ENCODE measurements at regions not wholly inside any gene's neighbourhood (a gene's known extent, or its start where the extent isn't known, plus 50 kb on each side); places are given as distances from the start of the nearest gene placed in this dataset.

GRCh38 chr5:164027738-164028137 is 522.3 kb downstream of the MAT2B start:
- no peak for DNase-seq (ENCODE audit: low read depth)

- DNase-seq (ENCODE audit: low read depth) = no peak
These were observed 532.8 kb downstream of the MAT2B start for GRCh38 chr5:164038128-164038783.

GRCh38 chr5:164041105-164041504 is 535.7 kb downstream of the MAT2B start:
- no peak for DNase-seq (ENCODE audit: low read depth)

- DNase-seq (ENCODE audit: low read depth) = no peak
These were observed 543.0 kb downstream of the MAT2B start for GRCh38 chr5:164048359-164048926.

- no peak for DNase-seq (ENCODE audit: low read depth)
These were observed 546.3 kb downstream of the MAT2B start for GRCh38 chr5:164051745-164052144.

DNA sequence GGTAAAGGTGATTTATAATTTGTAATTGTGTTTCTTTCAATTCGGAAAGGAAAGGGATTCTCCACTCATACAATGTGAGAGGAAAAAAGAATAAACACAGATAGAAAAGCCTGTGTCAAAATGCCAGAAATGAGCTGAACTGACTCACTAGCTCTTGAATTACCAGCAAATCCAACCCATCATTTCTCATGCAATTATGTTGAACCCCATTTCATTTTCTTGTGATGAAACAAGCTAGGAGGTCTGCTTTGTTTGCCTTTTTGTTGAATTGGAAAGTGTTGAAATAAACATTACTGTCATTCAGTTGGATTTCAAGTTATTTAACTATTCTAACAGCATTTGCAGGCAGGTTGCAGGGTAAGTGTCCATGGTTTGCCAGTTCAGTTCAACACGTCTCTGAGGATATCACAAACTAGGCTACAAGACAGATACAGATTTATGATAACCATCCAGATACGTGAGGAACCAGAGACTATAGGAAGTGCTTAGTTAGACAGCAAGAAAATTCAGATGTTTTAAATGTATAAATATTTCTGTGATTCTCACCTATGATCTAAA is 547.2 kb downstream of the MAT2B start:
- no peak for DNase-seq (ENCODE audit: low read depth)

DNA sequence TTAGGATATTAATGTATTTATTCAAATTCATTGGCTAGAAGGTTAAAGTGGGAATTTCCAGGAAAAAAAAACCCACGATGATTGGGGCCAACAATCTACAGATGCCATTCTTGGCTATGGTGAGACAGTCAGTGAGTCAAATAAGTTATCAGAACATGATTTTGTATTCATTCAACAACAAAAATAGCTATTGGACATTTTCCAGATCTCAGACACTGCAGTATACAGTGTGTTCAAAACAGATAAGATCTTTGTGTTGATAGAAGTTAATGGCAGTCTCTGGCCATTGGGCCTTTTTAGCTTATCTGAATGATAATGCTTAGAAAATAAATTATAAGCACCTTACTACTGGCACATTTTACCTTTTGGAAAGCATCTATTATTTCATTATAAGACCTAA is 547.7 kb downstream of the MAT2B start:
- DNase-seq (ENCODE audit: low read depth) = no peak

- no peak for DNase-seq (ENCODE audit: low read depth)
These were observed 549.0 kb downstream of the MAT2B start for GRCh38 chr5:164054461-164054860.

DNA sequence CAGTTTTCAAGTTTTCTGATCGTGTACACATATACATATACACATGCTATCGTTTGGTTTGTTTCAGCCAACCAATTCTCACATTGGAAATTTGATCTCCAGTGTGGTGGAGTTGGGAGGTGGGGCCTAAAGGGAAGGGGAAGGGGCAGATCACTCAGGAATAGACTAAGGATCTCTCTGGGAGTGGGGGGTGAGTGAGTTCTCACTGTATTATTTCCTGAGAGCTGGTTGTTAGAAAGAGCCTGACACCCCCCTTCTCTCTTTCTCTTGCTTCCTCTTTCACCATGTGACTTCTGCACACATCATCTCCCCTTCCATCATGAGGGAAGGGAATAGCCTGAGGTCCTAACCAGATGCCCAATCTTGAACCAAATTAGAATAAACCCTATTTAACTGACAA is 551.7 kb downstream of the MAT2B start:
- DNase-seq (ENCODE audit: low read depth) = no peak

DNA sequence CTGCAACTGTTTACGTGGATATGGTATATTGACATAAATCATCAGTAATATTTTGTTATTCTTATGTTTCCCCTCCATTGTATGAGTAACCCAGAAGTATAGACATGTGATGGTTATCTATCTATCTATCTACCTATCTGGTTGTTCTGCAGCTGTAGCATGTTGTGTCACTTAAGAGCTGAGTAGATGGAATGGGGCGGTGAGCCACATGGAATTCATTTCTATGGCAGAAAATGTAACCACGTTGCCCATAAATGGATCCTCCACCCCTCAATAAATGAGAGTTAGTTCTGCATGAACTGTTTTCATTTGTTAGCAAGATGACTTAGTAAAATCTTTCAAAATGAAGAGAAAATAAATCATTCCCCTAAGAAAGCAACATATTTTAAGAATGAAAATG is 553.2 kb downstream of the MAT2B start:
- no peak for DNase-seq (ENCODE audit: low read depth)

DNA sequence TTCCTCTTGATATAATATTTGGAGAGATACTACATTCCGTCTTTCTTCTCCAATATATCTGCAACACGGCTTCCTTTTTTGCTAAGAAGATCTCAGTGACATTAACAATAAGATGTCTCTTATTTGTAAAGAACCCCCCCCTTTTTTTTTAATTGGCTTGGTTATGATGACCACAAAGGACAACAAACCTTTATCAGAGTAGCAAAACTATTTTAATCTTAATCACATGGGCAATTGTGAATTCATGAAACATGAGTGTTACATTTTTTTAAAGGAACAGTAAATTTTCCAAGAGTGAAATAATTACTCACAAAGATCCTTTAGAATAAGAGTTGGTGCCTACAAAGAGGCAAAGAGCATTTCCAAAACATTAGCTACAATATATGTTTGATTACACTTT is 554.1 kb downstream of the MAT2B start:
- DNase-seq (ENCODE audit: low read depth) = no peak

DNA sequence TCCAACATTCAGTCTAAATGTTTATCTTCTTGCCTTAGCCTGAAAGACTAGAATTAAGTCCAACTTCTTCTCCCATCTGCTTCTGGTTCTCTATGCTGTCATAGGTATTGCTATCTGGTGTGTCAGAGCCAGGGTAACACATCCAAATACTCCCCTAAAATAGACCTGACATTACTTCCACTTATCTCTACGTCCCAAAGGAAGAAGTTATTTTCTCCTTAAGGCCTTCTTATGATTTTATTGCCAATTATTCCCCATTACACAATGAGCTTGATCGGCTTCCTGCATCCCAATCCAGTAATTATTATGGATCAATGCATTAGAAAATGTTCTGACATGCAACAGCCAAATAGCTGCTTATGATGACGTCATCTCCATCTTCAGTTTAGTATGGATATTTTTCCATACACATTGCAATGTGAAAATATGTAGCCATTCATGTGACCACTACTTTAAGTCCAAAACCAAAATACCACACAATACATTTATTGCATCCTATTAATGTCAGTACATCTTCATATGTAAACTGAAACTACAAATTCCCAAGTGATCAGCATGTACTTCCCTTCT is 555.5 kb downstream of the MAT2B start:
- DNase-seq (ENCODE audit: low read depth) = no peak

- no peak for DNase-seq (ENCODE audit: low read depth)
These were observed 556.9 kb downstream of the MAT2B start for GRCh38 chr5:164062304-164062703.

- no peak for DNase-seq (ENCODE audit: low read depth)
These were observed 559.8 kb downstream of the MAT2B start for GRCh38 chr5:164065266-164065665.

DNA sequence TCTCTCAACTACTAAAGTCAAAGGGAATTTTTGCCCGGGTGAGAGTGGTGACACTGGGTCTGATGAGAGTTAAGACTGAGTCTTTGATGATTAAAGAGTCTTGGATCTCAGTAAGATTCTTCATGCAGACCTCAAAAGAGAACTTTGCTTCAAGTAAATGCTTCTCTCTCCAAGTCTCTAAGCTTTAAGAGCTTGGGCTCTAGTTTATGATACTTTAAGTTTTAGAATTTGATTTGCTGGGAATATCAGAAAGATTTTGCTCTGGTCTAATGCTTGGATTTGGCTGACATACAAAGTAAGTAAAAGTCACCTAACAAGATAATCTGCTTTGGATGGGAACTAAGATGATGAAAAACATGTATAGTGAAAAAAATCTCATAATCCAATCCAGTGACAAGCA is 566.3 kb downstream of the MAT2B start:
- DNase-seq (ENCODE audit: low read depth) = no peak

- DNase-seq (ENCODE audit: low read depth) = no peak
These were observed 567.7 kb downstream of the MAT2B start for GRCh38 chr5:164073081-164073480.

GRCh38 chr5:164076556-164076955 is 571.1 kb downstream of the MAT2B start:
- DNase-seq (ENCODE audit: low read depth) = no peak

- DNase-seq (ENCODE audit: low read depth) = no peak
These were observed 584.9 kb downstream of the MAT2B start for GRCh38 chr5:164090358-164090757.

DNA sequence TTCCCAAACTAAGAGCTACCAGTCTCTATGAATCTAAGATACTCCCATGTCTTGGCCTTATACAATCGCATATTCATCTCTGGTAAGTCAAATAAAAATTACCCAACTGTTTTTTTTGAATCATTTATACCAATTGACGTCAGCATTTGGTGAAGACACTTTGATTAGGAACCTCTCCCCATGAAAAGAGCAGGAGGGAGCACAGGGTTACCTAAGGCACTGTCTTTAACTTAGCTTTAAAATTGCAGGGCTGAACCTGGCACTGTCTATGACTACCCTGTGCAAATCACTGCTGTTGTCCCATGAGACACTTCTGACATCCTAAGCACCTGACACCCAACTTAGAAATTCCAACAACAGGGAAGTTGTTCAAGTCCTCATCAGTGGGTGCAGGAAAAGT is 586.4 kb downstream of the MAT2B start:
- no peak for DNase-seq (ENCODE audit: low read depth)

- DNase-seq (ENCODE audit: low read depth) = no peak
These were observed 588.9 kb downstream of the MAT2B start for GRCh38 chr5:164094291-164094690.

- no peak for DNase-seq (ENCODE audit: low read depth)
These were observed 592.3 kb downstream of the MAT2B start for GRCh38 chr5:164097749-164098148.

DNA sequence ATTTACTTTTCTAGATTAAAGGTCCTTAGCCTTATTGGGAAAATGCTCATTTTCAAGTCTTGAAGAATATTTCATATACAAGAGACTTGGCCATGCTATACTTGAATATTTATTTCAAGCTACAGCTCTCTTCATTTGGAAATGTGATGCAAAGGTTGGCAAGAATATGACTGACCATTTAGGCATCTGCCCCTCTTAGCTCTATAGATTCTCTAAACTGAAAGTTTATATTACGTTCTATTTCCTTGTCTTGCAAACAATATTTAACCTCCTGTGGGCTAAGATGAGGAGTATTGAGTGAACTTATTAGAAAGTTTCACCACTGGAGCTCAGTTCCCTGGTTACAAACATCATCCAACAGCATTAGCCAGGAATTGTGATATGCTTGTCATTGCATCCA is 593.1 kb downstream of the MAT2B start:
- no peak for DNase-seq (ENCODE audit: low read depth)

- DNase-seq (ENCODE audit: low read depth) = no peak
These were observed 593.6 kb downstream of the MAT2B start for GRCh38 chr5:164098979-164099378.

GRCh38 chr5:164115420-164115819 is 610.0 kb downstream of the MAT2B start:
- no peak for DNase-seq (ENCODE audit: low read depth)

Measured in stimulated activated CD8-positive, alpha-beta memory T cell treated with anti-CD3 and anti-CD28 coated beads, Interleukin-15, amount 100 ng/mL, for 1 hour (primary cell).